K562 (cell line): ENCODE measurements at regions not wholly inside any gene's neighbourhood (a gene's known extent, or its start where the extent isn't known, plus 50 kb on each side); places are given as distances from the start of the nearest gene placed in this dataset.

Experiments
- EZH2 ChIP-seq: IDR thresholded peaks from 2 replicates; pipeline ENCODE4 v1.6.1; 2012; ENCODE audit warnings: low read depth, mild to moderate bottlenecking, inconsistent platforms, low read length, borderline replicate concordance
- MEF2A ChIP-seq: IDR thresholded peaks from 2 replicates; pipeline ENCODE4 v1.6.1; 2011; ENCODE audit warnings: low read depth, mild to moderate bottlenecking, low read length, moderate library complexity; ENCODE audit not compliant: control insufficient read depth
- POLR2A ChIP-seq: fragments of 450-650 bp; conservative IDR thresholded peaks from 2 replicates; pipeline ENCODE4 v1.6.1; 2016
- RFX5 ChIP-seq: IDR thresholded peaks from 2 replicates; pipeline ENCODE4 v1.6.1; 2011; ENCODE audit warnings: low read depth, mild to moderate bottlenecking, improper control_type of control experiment, low read length
- SP1 ChIP-seq: sonication (generic); formaldehyde crosslinking; IDR thresholded peaks from 2 replicates; pipeline ENCODE4 v1.8.1; 2022; ENCODE audit warnings: mild to moderate bottlenecking, missing genetic modification reagents
- TF ChIP-seq, protein P1 (sequence below): fragments of 150-350 bp; conservative IDR thresholded peaks from 2 replicates; pipeline ENCODE4 v1.6.1; 2014; ENCODE audit warnings: low read length
- TF ChIP-seq, protein P2 (sequence below): sonication (generic); formaldehyde crosslinking; IDR thresholded peaks from 2 replicates; pipeline ENCODE4 v1.8.0; 2023; ENCODE audit warnings: missing genetic modification reagents, mild to moderate bottlenecking, borderline replicate concordance
- TF ChIP-seq, protein P3 (sequence below), 2 experiments: fragments of 450-650 bp; formaldehyde crosslinking in 1 of 2; IDR thresholded peaks; 2 replicates each; pipeline versions ENCODE4 v1.4.0 to v1.6.1; 2014 to 2020; ENCODE audit warnings: mild to moderate bottlenecking in 2 of 2, borderline replicate concordance in 1 of 2, low read depth in 1 of 2

DNA sequence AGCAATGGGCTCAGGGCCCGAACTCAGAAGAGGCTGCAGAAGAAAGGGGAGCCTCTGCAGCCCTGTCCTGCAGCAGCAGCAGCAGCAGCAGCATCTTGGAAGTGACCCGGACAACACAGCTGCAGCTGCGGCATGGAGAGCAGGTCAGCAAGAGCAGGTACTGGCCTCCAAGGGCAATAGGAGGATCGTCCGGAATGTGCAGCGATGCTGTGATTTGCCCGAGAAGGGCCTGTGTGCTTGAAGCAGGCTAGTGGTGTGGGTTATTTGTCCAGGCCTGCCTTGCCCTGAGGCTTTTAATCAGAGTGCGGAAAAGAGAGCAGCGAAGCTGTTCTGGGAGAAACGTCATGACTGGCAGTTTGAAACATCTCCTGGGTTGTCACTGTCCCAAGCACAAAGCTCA lies 126.0 kb downstream of the F11 start:
- TF ChIP-seq, protein P1, sequence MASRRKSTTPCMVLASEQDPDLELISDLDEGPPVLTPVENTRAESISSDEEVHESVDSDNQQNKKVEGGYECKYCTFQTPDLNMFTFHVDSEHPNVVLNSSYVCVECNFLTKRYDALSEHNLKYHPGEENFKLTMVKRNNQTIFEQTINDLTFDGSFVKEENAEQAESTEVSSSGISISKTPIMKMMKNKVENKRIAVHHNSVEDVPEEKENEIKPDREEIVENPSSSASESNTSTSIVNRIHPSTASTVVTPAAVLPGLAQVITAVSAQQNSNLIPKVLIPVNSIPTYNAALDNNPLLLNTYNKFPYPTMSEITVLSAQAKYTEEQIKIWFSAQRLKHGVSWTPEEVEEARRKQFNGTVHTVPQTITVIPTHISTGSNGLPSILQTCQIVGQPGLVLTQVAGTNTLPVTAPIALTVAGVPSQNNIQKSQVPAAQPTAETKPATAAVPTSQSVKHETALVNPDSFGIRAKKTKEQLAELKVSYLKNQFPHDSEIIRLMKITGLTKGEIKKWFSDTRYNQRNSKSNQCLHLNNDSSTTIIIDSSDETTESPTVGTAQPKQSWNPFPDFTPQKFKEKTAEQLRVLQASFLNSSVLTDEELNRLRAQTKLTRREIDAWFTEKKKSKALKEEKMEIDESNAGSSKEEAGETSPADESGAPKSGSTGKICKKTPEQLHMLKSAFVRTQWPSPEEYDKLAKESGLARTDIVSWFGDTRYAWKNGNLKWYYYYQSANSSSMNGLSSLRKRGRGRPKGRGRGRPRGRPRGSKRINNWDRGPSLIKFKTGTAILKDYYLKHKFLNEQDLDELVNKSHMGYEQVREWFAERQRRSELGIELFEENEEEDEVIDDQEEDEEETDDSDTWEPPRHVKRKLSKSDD = no peak
- TF ChIP-seq MEF2A (no peak), POLR2A (no peak), SP1 (CRISPR knock-in tag) (no peak), RFX5 (no peak), EZH2 (no peak)
- TF ChIP-seq, protein P2, sequence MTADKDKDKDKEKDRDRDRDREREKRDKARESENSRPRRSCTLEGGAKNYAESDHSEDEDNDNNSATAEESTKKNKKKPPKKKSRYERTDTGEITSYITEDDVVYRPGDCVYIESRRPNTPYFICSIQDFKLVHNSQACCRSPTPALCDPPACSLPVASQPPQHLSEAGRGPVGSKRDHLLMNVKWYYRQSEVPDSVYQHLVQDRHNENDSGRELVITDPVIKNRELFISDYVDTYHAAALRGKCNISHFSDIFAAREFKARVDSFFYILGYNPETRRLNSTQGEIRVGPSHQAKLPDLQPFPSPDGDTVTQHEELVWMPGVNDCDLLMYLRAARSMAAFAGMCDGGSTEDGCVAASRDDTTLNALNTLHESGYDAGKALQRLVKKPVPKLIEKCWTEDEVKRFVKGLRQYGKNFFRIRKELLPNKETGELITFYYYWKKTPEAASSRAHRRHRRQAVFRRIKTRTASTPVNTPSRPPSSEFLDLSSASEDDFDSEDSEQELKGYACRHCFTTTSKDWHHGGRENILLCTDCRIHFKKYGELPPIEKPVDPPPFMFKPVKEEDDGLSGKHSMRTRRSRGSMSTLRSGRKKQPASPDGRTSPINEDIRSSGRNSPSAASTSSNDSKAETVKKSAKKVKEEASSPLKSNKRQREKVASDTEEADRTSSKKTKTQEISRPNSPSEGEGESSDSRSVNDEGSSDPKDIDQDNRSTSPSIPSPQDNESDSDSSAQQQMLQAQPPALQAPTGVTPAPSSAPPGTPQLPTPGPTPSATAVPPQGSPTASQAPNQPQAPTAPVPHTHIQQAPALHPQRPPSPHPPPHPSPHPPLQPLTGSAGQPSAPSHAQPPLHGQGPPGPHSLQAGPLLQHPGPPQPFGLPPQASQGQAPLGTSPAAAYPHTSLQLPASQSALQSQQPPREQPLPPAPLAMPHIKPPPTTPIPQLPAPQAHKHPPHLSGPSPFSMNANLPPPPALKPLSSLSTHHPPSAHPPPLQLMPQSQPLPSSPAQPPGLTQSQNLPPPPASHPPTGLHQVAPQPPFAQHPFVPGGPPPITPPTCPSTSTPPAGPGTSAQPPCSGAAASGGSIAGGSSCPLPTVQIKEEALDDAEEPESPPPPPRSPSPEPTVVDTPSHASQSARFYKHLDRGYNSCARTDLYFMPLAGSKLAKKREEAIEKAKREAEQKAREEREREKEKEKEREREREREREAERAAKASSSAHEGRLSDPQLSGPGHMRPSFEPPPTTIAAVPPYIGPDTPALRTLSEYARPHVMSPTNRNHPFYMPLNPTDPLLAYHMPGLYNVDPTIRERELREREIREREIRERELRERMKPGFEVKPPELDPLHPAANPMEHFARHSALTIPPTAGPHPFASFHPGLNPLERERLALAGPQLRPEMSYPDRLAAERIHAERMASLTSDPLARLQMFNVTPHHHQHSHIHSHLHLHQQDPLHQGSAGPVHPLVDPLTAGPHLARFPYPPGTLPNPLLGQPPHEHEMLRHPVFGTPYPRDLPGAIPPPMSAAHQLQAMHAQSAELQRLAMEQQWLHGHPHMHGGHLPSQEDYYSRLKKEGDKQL (CRISPR knock-in tag) = no peak
- TF ChIP-seq, protein P3, sequence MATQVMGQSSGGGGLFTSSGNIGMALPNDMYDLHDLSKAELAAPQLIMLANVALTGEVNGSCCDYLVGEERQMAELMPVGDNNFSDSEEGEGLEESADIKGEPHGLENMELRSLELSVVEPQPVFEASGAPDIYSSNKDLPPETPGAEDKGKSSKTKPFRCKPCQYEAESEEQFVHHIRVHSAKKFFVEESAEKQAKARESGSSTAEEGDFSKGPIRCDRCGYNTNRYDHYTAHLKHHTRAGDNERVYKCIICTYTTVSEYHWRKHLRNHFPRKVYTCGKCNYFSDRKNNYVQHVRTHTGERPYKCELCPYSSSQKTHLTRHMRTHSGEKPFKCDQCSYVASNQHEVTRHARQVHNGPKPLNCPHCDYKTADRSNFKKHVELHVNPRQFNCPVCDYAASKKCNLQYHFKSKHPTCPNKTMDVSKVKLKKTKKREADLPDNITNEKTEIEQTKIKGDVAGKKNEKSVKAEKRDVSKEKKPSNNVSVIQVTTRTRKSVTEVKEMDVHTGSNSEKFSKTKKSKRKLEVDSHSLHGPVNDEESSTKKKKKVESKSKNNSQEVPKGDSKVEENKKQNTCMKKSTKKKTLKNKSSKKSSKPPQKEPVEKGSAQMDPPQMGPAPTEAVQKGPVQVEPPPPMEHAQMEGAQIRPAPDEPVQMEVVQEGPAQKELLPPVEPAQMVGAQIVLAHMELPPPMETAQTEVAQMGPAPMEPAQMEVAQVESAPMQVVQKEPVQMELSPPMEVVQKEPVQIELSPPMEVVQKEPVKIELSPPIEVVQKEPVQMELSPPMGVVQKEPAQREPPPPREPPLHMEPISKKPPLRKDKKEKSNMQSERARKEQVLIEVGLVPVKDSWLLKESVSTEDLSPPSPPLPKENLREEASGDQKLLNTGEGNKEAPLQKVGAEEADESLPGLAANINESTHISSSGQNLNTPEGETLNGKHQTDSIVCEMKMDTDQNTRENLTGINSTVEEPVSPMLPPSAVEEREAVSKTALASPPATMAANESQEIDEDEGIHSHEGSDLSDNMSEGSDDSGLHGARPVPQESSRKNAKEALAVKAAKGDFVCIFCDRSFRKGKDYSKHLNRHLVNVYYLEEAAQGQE (IDR thresholded peaks at IDR 0.05; ENCODE audit: borderline replicate concordance) = no peak
- TF ChIP-seq, protein P3 (CRISPR knock-in tag; IDR thresholded peaks at IDR 0.05; ENCODE audit: low read depth) = no peak
